ENCODE measurements at regions not wholly inside any gene's neighbourhood (a gene's known extent, or its start where the extent isn't known, plus 50 kb on each side); places are given as distances from the start of the nearest gene placed in this dataset.

GRCh38 chr17:74019860-74020259 lies 183.6 kb upstream of the RPL38 start:
- no peak for TF ChIP-seq CTCF (IDR thresholded peaks at IDR 0.05)
- intact Hi-C loops (cut with DNase I), result no loop called here
- H3K4me1 ChIP-seq, result no peaks in the 10 kb centered on the region
- no peak overlapping the region for H3K4me3 ChIP-seq
- H3K9me3 ChIP-seq, result no peaks in the 10 kb centered on the region
- H3K36me3 ChIP-seq, result no peaks in the 10 kb centered on the region
- H3K27me3 ChIP-seq, result no peaks in the 10 kb centered on the region
- DNase-seq (ENCODE audit: low spot score in 2 of 2), result no peak
- no peak overlapping the region for H3K27ac ChIP-seq

- no peak for TF ChIP-seq CTCF (IDR thresholded peaks at IDR 0.05)
- no peak for DNase-seq (ENCODE audit: low spot score in 2 of 2)
- Histone ChIP-seq H3K27ac (no peak overlapping the region), H3K4me3 (no peak overlapping the region), H3K27me3 (no peaks in the 10 kb centered on the region), H3K9me3 (no peaks in the 10 kb centered on the region), H3K36me3 (no peaks in the 10 kb centered on the region), H3K4me1 (no peaks in the 10 kb centered on the region)
- intact Hi-C loops (cut with DNase I), result no loop called here
Observed at GRCh38 chr17:74020522-74020921, 183.0 kb upstream of the RPL38 start.

GRCh38 chr17:74024871-74025531 lies 178.5 kb upstream of the RPL38 start:
- DNase-seq (ENCODE audit: low spot score in 2 of 2), result no peak
- H3K9me3 ChIP-seq, result no peaks in the 10 kb centered on the region
- intact Hi-C loops (cut with DNase I), result no loop called here
- no peak overlapping the region for H3K27ac ChIP-seq
- no peak overlapping the region for H3K4me3 ChIP-seq
- H3K27me3 ChIP-seq, result no peaks in the 10 kb centered on the region
- H3K4me1 ChIP-seq, result no peaks in the 10 kb centered on the region
- H3K36me3 ChIP-seq, result no peaks in the 10 kb centered on the region
- TF ChIP-seq CTCF (IDR thresholded peaks at IDR 0.05), result no peak

- Histone ChIP-seq H3K9me3 (no peaks in the 10 kb centered on the region), H3K27me3 (no peaks in the 10 kb centered on the region), H3K4me3 (no peak overlapping the region), H3K36me3 (no peaks in the 10 kb centered on the region), H3K27ac (no peak overlapping the region), H3K4me1 (no peaks in the 10 kb centered on the region)
- TF ChIP-seq CTCF (IDR thresholded peaks at IDR 0.05), result no peak
- intact Hi-C loops (cut with DNase I), result no loop called here
- no peak for DNase-seq (ENCODE audit: low spot score in 2 of 2)
Observed at GRCh38 chr17:74027444-74027843, 176.0 kb upstream of the RPL38 start.

- no peaks in the 10 kb centered on the region for H3K9me3 ChIP-seq
- no peaks in the 10 kb centered on the region for H3K27me3 ChIP-seq
- H3K27ac ChIP-seq, result no peak overlapping the region
- DNase-seq (ENCODE audit: low spot score in 2 of 2), result no peak
- intact Hi-C loops (cut with DNase I), result no loop called here
- H3K4me1 ChIP-seq, result no peaks in the 10 kb centered on the region
- no peaks in the 10 kb centered on the region for H3K36me3 ChIP-seq
- TF ChIP-seq CTCF (IDR thresholded peaks at IDR 0.05), result no peak
- H3K4me3 ChIP-seq, result no peak overlapping the region
Observed at GRCh38 chr17:74028354-74029116, 174.9 kb upstream of the RPL38 start.
